ENCODE measurements at regions not wholly inside any gene's neighbourhood (a gene's known extent, or its start where the extent isn't known, plus 50 kb on each side); places are given as distances from the start of the nearest gene placed in this dataset.
A peak's percentile ranks its signal among the peaks of the same experiment; 100 is the strongest.

- Mint-ChIP-seq H3K36me3 (ENCODE audit: unreplicated experiment) (no peaks in the 10 kb centered on the region), H3K9me3 (ENCODE audit: unreplicated experiment) (no peaks in the 10 kb centered on the region), H3K4me3 (ENCODE audit: unreplicated experiment) (no peak overlapping the region), H3K4me1 (ENCODE audit: low read depth, unreplicated experiment) (no peaks in the 10 kb centered on the region), H3K27ac (ENCODE audit: unreplicated experiment) (no peak overlapping the region), H3K27me3 (ENCODE audit: unreplicated experiment) (no peaks in the 10 kb centered on the region)
- TF ChIP-seq CTCF (IDR thresholded peaks at IDR 0.05; ENCODE audit: partially characterized antibody, unreplicated experiment): no peak
- no peak for DNase-seq
Measured at GRCh38 chr10:8438603-8439002, 384.1 kb downstream of the GATA3 start.

- no peaks in the 10 kb centered on the region for H3K4me1 Mint-ChIP-seq (ENCODE audit: low read depth, unreplicated experiment)
- no peak for TF ChIP-seq CTCF (IDR thresholded peaks at IDR 0.05; ENCODE audit: partially characterized antibody, unreplicated experiment)
- H3K36me3 Mint-ChIP-seq (ENCODE audit: unreplicated experiment): no peaks in the 10 kb centered on the region
- no peak overlapping the region for H3K27ac Mint-ChIP-seq (ENCODE audit: unreplicated experiment)
- H3K4me3 Mint-ChIP-seq (ENCODE audit: unreplicated experiment): no peak overlapping the region
- no peaks in the 10 kb centered on the region for H3K9me3 Mint-ChIP-seq (ENCODE audit: unreplicated experiment)
- no peak for DNase-seq
- H3K27me3 Mint-ChIP-seq (ENCODE audit: unreplicated experiment): no peaks in the 10 kb centered on the region
Measured at GRCh38 chr10:8439040-8439439, 384.6 kb downstream of the GATA3 start.

- TF ChIP-seq CTCF (IDR thresholded peaks at IDR 0.05; ENCODE audit: partially characterized antibody, unreplicated experiment): no peak
- H3K4me1 Mint-ChIP-seq (ENCODE audit: low read depth, unreplicated experiment): no peaks in the 10 kb centered on the region
- no peaks in the 10 kb centered on the region for H3K9me3 Mint-ChIP-seq (ENCODE audit: unreplicated experiment)
- H3K27me3 Mint-ChIP-seq (ENCODE audit: unreplicated experiment): no peaks in the 10 kb centered on the region
- DNase-seq: peak; percentile 43
- H3K4me3 Mint-ChIP-seq (ENCODE audit: unreplicated experiment): no peak overlapping the region
- H3K27ac Mint-ChIP-seq (ENCODE audit: unreplicated experiment): no peak overlapping the region
- no peaks in the 10 kb centered on the region for H3K36me3 Mint-ChIP-seq (ENCODE audit: unreplicated experiment)
Measured at GRCh38 chr10:8444630-8445029, 390.1 kb downstream of the GATA3 start.

- no peak for TF ChIP-seq CTCF (IDR thresholded peaks at IDR 0.05; ENCODE audit: partially characterized antibody, unreplicated experiment)
- Mint-ChIP-seq H3K9me3 (ENCODE audit: unreplicated experiment) (no peaks in the 10 kb centered on the region), H3K4me1 (ENCODE audit: low read depth, unreplicated experiment) (no peaks in the 10 kb centered on the region), H3K27me3 (ENCODE audit: unreplicated experiment) (no peaks in the 10 kb centered on the region), H3K36me3 (ENCODE audit: unreplicated experiment) (no peaks in the 10 kb centered on the region), H3K27ac (ENCODE audit: unreplicated experiment) (no peak overlapping the region), H3K4me3 (ENCODE audit: unreplicated experiment) (no peak overlapping the region)
- no peak for DNase-seq
Measured at GRCh38 chr10:8445353-8445752, 390.9 kb downstream of the GATA3 start.

- no peak for TF ChIP-seq CTCF (IDR thresholded peaks at IDR 0.05; ENCODE audit: partially characterized antibody, unreplicated experiment)
- Mint-ChIP-seq H3K4me1 (ENCODE audit: low read depth, unreplicated experiment) (no peaks in the 10 kb centered on the region), H3K4me3 (ENCODE audit: unreplicated experiment) (no peak overlapping the region), H3K9me3 (ENCODE audit: unreplicated experiment) (peaks cover 2% of the 10 kb centered on the region), H3K27me3 (ENCODE audit: unreplicated experiment) (peaks cover 5% of the 10 kb centered on the region), H3K27ac (ENCODE audit: unreplicated experiment) (no peak overlapping the region), H3K36me3 (ENCODE audit: unreplicated experiment) (no peaks in the 10 kb centered on the region)
- no peak for DNase-seq
Measured at GRCh38 chr10:8449909-8450308, 395.4 kb downstream of the GATA3 start.
